ENCODE measurements at regions not wholly inside any gene's neighbourhood (a gene's known extent, or its start where the extent isn't known, plus 50 kb on each side); places are given as distances from the start of the nearest gene placed in this dataset.

- Mint-ChIP-seq H3K36me3 (ENCODE audit: low read depth) (no peaks in the 10 kb centered on the region), H3K27ac (no peak overlapping the region), H3K4me1 (peaks cover 9% of the 10 kb centered on the region), H3K9me3 (no peaks in the 10 kb centered on the region), H3K27me3 (ENCODE audit: low read depth, poor library complexity) (peaks cover 20% of the 10 kb centered on the region), H3K4me3 (no peak overlapping the region)
- no peak for TF ChIP-seq CTCF (IDR thresholded peaks at IDR 0.05)
- no peak for DNase-seq
Observed at GRCh38 chr1:56396581-56396980, 182.8 kb downstream of the PLPP3 start.

DNA sequence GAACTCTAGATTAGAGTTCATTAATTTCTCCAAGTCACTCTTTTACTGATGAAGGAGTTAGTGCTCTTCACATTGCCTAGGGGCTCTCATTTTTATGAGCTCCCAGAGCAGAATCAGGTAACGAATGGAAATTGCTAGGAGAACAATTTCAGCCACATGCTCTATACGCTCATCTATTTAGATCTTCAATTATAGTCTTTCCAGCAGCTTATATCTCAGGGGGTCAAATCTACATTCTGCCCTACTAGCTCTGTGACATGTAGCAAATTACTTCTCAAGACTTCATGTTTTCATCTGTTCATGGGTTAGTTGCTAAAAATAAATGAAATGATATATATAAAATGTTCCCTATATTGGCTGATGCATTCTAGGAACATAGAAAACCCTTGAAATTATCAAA lies 183.6 kb downstream of the PLPP3 start:
- H3K4me1 Mint-ChIP-seq = peaks cover 16% of the 10 kb centered on the region
- H3K27me3 Mint-ChIP-seq (ENCODE audit: low read depth, poor library complexity) = peaks cover 18% of the 10 kb centered on the region
- no peaks in the 10 kb centered on the region for H3K36me3 Mint-ChIP-seq (ENCODE audit: low read depth)
- TF ChIP-seq CTCF (IDR thresholded peaks at IDR 0.05) = no peak
- H3K4me3 Mint-ChIP-seq = no peak overlapping the region
- DNase-seq = no peak
- no peaks in the 10 kb centered on the region for H3K9me3 Mint-ChIP-seq
- no peak overlapping the region for H3K27ac Mint-ChIP-seq

- Mint-ChIP-seq H3K36me3 (ENCODE audit: low read depth) (no peaks in the 10 kb centered on the region), H3K9me3 (peaks cover 2% of the 10 kb centered on the region), H3K4me3 (no peak overlapping the region), H3K27me3 (ENCODE audit: low read depth, poor library complexity) (peaks cover 18% of the 10 kb centered on the region), H3K27ac (no peak overlapping the region), H3K4me1 (peaks cover 21% of the 10 kb centered on the region)
- TF ChIP-seq CTCF (IDR thresholded peaks at IDR 0.05) = no peak
- no peak for DNase-seq
Observed at GRCh38 chr1:56394298-56394697, 185.1 kb downstream of the PLPP3 start.

DNA sequence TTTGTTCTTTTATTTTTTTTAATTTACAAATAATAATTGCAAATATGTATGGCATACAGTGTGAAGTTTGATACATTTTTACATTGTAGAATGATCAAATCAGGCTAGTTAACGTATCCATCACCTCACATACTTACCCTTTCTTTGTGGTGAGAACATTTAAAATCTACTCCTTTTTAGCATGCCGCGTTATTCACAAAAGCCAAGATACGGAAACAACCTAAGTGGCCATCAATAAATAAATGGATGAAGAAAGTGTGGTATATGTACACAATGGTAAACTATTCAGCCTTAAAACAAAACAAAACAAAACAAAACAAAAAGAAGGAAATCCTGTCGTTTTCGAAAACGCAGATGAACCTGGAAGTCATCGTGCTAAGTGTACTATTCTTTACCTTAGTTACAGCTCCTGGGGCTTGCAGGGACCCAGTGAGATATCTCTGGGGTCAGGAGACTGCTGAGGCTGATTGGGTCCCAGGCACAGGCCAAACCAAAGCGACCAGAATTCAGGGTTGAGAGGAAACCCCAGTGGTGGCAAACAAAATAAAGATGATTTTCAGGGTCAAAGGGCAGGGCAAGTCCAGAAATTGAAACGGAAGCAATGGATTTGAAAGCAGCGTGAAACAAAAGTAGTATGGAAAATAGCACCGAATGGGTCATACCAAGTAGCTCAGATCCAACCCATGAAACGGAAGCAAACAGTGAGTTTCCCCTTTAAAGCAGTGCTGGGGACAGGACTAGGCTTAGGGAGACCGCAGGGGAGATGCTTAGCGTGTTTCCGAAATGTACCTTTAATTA lies 188.2 kb downstream of the PLPP3 start:
- Mint-ChIP-seq H3K4me1 (peaks cover 12% of the 10 kb centered on the region), H3K36me3 (ENCODE audit: low read depth) (peaks cover 9% of the 10 kb centered on the region), H3K27me3 (ENCODE audit: low read depth, poor library complexity) (peaks cover 14% of the 10 kb centered on the region), H3K27ac (no peak overlapping the region), H3K4me3 (no peak overlapping the region), H3K9me3 (peaks cover 29% of the 10 kb centered on the region)
- no peak for TF ChIP-seq CTCF (IDR thresholded peaks at IDR 0.05)
- no peak for DNase-seq

DNA sequence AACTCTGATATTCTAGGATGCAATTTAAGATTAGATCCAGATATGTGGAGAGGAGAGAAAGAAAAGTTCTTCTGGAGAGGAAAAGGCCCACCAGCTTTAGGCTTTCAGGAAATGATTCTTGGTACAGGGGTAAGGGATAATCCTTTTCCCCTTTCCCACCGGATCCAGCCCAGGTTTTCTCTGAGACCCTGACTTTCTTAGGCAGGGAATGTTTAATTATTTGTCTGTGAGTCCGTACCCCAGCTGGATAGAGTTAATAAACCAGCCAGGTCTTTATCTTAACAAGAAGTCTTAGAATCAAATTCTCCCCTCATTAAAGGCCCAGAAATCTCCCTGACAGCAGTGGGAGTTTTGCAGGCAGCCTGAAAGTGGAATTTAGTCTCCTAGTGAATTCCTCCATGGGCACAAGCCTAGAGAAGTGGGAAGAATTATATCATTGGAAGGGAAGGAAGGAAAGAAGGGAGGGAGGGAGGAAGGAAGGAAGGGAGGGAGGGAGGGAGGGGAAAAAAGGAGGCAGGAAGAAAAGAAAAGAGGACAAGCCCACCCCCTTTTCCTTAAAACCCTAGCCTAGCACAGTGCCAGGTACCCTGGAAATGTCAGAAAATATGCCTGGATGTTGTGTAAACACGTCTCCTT lies 189.0 kb downstream of the PLPP3 start:
- H3K36me3 Mint-ChIP-seq (ENCODE audit: low read depth) = peaks cover 9% of the 10 kb centered on the region
- no peak for TF ChIP-seq CTCF (IDR thresholded peaks at IDR 0.05)
- H3K4me1 Mint-ChIP-seq = peaks cover 12% of the 10 kb centered on the region
- DNase-seq = peak; percentile 25
- no peak overlapping the region for H3K4me3 Mint-ChIP-seq
- no peak overlapping the region for H3K27ac Mint-ChIP-seq
- peaks cover 14% of the 10 kb centered on the region for H3K27me3 Mint-ChIP-seq (ENCODE audit: low read depth, poor library complexity)
- H3K9me3 Mint-ChIP-seq = peaks cover 29% of the 10 kb centered on the region

Data from nephron progenitor cell (in vitro differentiated cells).